ENCODE measurements at regions not wholly inside any gene's neighbourhood (a gene's known extent, or its start where the extent isn't known, plus 50 kb on each side); places are given as distances from the start of the nearest gene placed in this dataset.

DNA sequence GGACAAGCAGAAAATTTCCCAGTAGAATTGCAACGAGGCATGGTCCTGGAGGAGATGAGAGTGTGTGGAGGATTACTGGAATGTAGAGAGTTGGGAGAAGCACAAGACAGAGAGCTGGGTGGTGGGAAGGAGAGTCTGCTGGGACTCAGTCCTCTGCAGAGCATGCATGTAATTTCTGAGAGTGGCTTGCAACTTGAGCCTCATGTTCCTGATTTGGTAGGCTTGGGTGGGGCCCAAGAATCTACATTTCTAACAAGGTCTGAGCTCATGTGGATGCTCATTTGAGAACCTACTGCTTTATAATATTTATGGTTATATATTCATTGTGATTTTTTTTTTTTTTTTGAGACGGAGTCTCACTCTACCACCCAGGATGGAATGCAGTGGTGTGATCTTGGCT lies 317.9 kb upstream of the COBL start:
- no peaks in the 10 kb centered on the region for H3K9me3 ChIP-seq (ENCODE audit: low read depth)
- no peaks in the 10 kb centered on the region for H4K20me1 ChIP-seq (ENCODE audit: low read depth)
- H3K27me3 ChIP-seq: no peaks in the 10 kb centered on the region
- Mint-ChIP-seq H3K36me3 (peaks cover 4% of the 10 kb centered on the region), H3K27ac (no peak overlapping the region), H3K27me3 (ENCODE audit: insufficient read depth, low read depth) (peaks cover 8% of the 10 kb centered on the region), H3K4me3 (no peak overlapping the region), H3K9me3 (peaks cover 27% of the 10 kb centered on the region), H3K4me1 (peaks cover 44% of the 10 kb centered on the region)
- H3K4me1 ChIP-seq: peaks cover 11% of the 10 kb centered on the region
- H3K79me2 ChIP-seq (ENCODE audit: low read depth): no peaks in the 10 kb centered on the region
- H2AFZ ChIP-seq (replicated peaks): no peak overlapping the region
- no peak overlapping the region for H3K4me3 ChIP-seq
- H3K4me2 ChIP-seq: no peak overlapping the region
- H3K9ac ChIP-seq: no peak overlapping the region
- TF ChIP-seq, protein P1, sequence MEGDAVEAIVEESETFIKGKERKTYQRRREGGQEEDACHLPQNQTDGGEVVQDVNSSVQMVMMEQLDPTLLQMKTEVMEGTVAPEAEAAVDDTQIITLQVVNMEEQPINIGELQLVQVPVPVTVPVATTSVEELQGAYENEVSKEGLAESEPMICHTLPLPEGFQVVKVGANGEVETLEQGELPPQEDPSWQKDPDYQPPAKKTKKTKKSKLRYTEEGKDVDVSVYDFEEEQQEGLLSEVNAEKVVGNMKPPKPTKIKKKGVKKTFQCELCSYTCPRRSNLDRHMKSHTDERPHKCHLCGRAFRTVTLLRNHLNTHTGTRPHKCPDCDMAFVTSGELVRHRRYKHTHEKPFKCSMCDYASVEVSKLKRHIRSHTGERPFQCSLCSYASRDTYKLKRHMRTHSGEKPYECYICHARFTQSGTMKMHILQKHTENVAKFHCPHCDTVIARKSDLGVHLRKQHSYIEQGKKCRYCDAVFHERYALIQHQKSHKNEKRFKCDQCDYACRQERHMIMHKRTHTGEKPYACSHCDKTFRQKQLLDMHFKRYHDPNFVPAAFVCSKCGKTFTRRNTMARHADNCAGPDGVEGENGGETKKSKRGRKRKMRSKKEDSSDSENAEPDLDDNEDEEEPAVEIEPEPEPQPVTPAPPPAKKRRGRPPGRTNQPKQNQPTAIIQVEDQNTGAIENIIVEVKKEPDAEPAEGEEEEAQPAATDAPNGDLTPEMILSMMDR (IDR thresholded peaks at IDR 0.05): no peak
- TF ChIP-seq EZH2 (IDR thresholded peaks at IDR 0.05): no peak
- TF ChIP-seq EZH2phosphoT487 (IDR thresholded peaks at IDR 0.05): no peak
- H3K27ac ChIP-seq: no peak overlapping the region
- no peaks in the 10 kb centered on the region for H3K36me3 ChIP-seq
- no peaks in the 10 kb centered on the region for H3F3A ChIP-seq (ENCODE audit: low read depth)
- no peak for DNase-seq (ENCODE audit: low spot score)

DNA sequence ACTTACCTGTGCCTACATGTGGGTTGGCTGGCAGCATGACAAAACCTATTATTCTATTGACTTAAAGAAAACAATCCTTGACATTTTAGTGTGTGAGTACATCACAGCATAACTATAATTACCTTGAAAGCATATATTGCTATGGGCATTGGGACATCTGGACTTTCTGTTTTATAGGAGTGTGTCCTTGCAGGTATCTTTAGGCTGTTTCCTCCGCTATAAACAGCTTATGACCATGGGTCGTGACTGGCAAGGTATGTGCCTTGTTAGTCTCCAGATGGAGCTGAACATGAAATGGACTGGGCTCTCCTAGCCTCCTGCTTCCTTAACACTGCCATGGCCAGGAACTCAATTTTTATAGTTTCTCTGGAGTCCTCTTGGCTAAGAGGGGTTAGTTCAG lies 317.4 kb upstream of the COBL start:
- H3K4me3 Mint-ChIP-seq: no peak overlapping the region
- H3K27me3 ChIP-seq: no peaks in the 10 kb centered on the region
- H3K9me3 Mint-ChIP-seq: peaks cover 27% of the 10 kb centered on the region
- no peaks in the 10 kb centered on the region for H3K9me3 ChIP-seq (ENCODE audit: low read depth)
- H3K36me3 Mint-ChIP-seq: peaks cover 4% of the 10 kb centered on the region
- H3K4me2 ChIP-seq: no peak overlapping the region
- H3K4me1 Mint-ChIP-seq: peaks cover 44% of the 10 kb centered on the region
- H3K4me1 ChIP-seq: peaks cover 11% of the 10 kb centered on the region
- DNase-seq (ENCODE audit: low spot score): no peak
- TF ChIP-seq EZH2phosphoT487 (IDR thresholded peaks at IDR 0.05): no peak
- TF ChIP-seq EZH2 (IDR thresholded peaks at IDR 0.05): no peak
- TF ChIP-seq, protein P1 (IDR thresholded peaks at IDR 0.05): no peak
- H3K79me2 ChIP-seq (ENCODE audit: low read depth): no peaks in the 10 kb centered on the region
- no peaks in the 10 kb centered on the region for H3F3A ChIP-seq (ENCODE audit: low read depth)
- H4K20me1 ChIP-seq (ENCODE audit: low read depth): no peaks in the 10 kb centered on the region
- no peak overlapping the region for H3K4me3 ChIP-seq
- H2AFZ ChIP-seq (replicated peaks): no peak overlapping the region
- H3K27ac ChIP-seq: no peak overlapping the region
- H3K36me3 ChIP-seq: no peaks in the 10 kb centered on the region
- no peak overlapping the region for H3K27ac Mint-ChIP-seq
- peaks cover 8% of the 10 kb centered on the region for H3K27me3 Mint-ChIP-seq (ENCODE audit: insufficient read depth, low read depth)
- H3K9ac ChIP-seq: no peak overlapping the region

DNA sequence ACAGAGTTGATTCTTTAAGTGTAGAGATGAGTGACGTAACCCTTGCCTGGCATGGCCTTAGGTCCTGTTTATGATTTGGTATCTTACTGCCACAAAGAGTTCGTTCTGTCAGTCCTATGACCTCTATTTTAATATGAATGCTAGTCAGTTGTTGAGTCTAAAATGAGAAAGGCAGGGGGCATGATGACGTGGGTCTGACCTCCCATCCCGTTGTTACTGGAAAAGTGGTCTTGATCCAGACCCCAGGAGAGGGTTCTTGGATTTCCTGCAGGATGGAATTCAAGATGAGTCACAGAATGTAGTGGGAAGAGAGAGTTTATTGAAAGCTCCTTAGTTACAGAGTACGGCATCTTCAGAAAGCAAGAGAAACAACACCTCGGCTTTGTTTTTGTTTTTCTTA lies 317.0 kb upstream of the COBL start:
- Histone ChIP-seq H2AFZ (replicated peaks) (no peak overlapping the region), H3K27me3 (no peaks in the 10 kb centered on the region), H3K9ac (no peak overlapping the region), H3K79me2 (ENCODE audit: low read depth) (no peaks in the 10 kb centered on the region), H3K36me3 (no peaks in the 10 kb centered on the region), H4K20me1 (ENCODE audit: low read depth) (no peaks in the 10 kb centered on the region), H3K27ac (no peak overlapping the region), H3K4me2 (no peak overlapping the region), H3K4me1 (peaks cover 11% of the 10 kb centered on the region), H3K4me3 (no peak overlapping the region), H3K9me3 (ENCODE audit: low read depth) (no peaks in the 10 kb centered on the region), H3F3A (ENCODE audit: low read depth) (no peaks in the 10 kb centered on the region)
- Mint-ChIP-seq H3K4me1 (peaks cover 44% of the 10 kb centered on the region), H3K9me3 (peaks cover 27% of the 10 kb centered on the region), H3K27ac (no peak overlapping the region), H3K27me3 (ENCODE audit: insufficient read depth, low read depth) (peaks cover 6% of the 10 kb centered on the region), H3K4me3 (no peak overlapping the region), H3K36me3 (peaks cover 4% of the 10 kb centered on the region)
- TF ChIP-seq, protein P1 (IDR thresholded peaks at IDR 0.05): no peak
- TF ChIP-seq EZH2 (IDR thresholded peaks at IDR 0.05): no peak
- no peak for TF ChIP-seq EZH2phosphoT487 (IDR thresholded peaks at IDR 0.05)
- no peak for DNase-seq (ENCODE audit: low spot score)

Data from neural progenitor cell (in vitro differentiated cells).